H1 (cell line): ENCODE measurements at regions not wholly inside any gene's neighbourhood (a gene's known extent, or its start where the extent isn't known, plus 50 kb on each side); places are given as distances from the start of the nearest gene placed in this dataset.

ENCODE experiments used
- CBX8 ChIP-seq: fragments of 300-800, 300-1000 bp; sonication (generic); IDR thresholded peaks from 2 replicates; pipeline ENCODE4 v1.7.1; 2016; ENCODE audit warnings: low read depth, low read length, borderline replicate concordance
- EZH2 ChIP-seq: fragments of 200-600 bp; sonication (generic); IDR thresholded peaks from 2 replicates; pipeline ENCODE4 v1.7.1; 2012; ENCODE audit warnings: low read depth, mild to moderate bottlenecking, moderate library complexity, low read length, inconsistent platforms; ENCODE audit not compliant: severe bottlenecking
- HDAC6 ChIP-seq: IDR thresholded peaks from one replicate; pipeline ENCODE4 v1.7.1; 2012; ENCODE audit warnings: low read depth, mild to moderate bottlenecking, inconsistent platforms, low read length, moderate library complexity
- KDM4A ChIP-seq: IDR thresholded peaks from one replicate; pipeline ENCODE4 v1.7.1; 2012; ENCODE audit warnings: low read depth, mild to moderate bottlenecking, moderate library complexity, low read length, inconsistent platforms; ENCODE audit not compliant: severe bottlenecking

- TF ChIP-seq EZH2 (no peak), HDAC6 (no peak), CBX8 (no peak), KDM4A (no peak)
These were observed 65.5 kb downstream of the C11orf91 start (continued) for GRCh38 chr11:33635161-33635560.
